ENCODE measurements at regions not wholly inside any gene's neighbourhood (a gene's known extent, or its start where the extent isn't known, plus 50 kb on each side); places are given as distances from the start of the nearest gene placed in this dataset.

DNA sequence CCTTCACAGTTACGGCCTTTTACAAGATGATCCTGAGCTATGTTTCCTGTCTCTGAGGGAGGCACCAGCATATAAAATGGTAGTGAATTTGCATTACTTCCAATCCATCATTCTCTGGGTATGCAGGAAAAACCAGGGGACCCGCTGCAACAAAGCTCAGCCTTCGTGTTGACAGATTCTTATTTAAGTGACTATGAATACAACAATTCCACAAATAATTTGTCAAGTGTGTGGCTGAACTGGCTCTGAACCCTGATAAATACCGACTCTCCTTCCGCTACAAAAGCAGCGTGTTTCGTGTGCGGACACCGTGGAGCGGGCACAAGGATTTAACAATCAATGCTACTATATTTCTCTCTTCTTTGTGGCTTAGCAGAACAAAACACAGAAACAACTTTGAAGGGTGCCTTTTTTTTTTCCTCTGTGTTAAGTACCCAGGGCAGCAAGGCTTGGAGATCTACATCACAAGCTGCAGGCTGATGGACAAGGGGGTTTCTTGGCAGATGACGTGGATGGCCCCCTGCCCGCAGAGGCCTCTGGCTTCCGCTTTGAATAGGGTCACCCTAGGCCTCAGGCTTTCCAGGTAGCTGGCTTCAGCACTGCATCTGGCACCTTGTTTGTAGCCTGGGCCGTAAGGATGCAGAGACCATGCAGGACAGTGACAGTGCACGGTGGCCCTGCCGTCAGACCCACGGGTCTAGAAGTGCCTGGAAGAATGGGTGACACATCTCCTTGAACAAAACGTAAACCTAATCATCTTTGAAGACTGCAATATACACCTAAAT is 280.5 kb upstream of the TSHZ3 start:
- Mint-ChIP-seq H3K27ac (no peak overlapping the region), H3K4me1 (peaks cover 18% of the 10 kb centered on the region), H3K27me3 (ENCODE audit: low read depth, poor library complexity) (peaks cover 22% of the 10 kb centered on the region), H3K36me3 (ENCODE audit: low read depth) (no peaks in the 10 kb centered on the region), H3K9me3 (no peaks in the 10 kb centered on the region), H3K4me3 (no peak overlapping the region)
- no peak for DNase-seq
- TF ChIP-seq, protein P1, sequence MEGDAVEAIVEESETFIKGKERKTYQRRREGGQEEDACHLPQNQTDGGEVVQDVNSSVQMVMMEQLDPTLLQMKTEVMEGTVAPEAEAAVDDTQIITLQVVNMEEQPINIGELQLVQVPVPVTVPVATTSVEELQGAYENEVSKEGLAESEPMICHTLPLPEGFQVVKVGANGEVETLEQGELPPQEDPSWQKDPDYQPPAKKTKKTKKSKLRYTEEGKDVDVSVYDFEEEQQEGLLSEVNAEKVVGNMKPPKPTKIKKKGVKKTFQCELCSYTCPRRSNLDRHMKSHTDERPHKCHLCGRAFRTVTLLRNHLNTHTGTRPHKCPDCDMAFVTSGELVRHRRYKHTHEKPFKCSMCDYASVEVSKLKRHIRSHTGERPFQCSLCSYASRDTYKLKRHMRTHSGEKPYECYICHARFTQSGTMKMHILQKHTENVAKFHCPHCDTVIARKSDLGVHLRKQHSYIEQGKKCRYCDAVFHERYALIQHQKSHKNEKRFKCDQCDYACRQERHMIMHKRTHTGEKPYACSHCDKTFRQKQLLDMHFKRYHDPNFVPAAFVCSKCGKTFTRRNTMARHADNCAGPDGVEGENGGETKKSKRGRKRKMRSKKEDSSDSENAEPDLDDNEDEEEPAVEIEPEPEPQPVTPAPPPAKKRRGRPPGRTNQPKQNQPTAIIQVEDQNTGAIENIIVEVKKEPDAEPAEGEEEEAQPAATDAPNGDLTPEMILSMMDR (IDR thresholded peaks at IDR 0.05) = no peak

DNA sequence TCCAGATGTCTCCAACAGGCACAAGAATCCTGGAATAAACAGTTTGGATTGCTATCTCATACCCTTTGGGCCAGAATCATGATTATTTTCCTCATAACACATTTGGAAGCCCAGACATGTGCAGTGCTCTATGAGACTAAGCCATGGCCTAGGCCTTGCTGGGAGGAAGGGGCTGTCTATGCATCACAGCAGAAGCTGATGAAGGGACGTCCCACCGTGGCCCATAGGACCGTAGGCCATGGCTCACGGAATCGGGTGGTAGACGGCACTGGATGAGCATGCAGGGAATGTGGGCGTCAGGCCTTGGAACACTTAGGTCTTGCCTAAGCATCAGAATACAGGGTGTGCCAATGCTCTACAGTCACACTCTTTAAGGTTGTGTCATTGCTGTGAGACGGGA is 283.8 kb upstream of the TSHZ3 start:
- no peak overlapping the region for H3K4me3 Mint-ChIP-seq
- TF ChIP-seq, protein P1 (IDR thresholded peaks at IDR 0.05) = no peak
- H3K36me3 Mint-ChIP-seq (ENCODE audit: low read depth) = no peaks in the 10 kb centered on the region
- DNase-seq = no peak
- peaks cover 9% of the 10 kb centered on the region for H3K4me1 Mint-ChIP-seq
- peaks cover 14% of the 10 kb centered on the region for H3K27me3 Mint-ChIP-seq (ENCODE audit: low read depth, poor library complexity)
- no peaks in the 10 kb centered on the region for H3K9me3 Mint-ChIP-seq
- no peak overlapping the region for H3K27ac Mint-ChIP-seq

DNA sequence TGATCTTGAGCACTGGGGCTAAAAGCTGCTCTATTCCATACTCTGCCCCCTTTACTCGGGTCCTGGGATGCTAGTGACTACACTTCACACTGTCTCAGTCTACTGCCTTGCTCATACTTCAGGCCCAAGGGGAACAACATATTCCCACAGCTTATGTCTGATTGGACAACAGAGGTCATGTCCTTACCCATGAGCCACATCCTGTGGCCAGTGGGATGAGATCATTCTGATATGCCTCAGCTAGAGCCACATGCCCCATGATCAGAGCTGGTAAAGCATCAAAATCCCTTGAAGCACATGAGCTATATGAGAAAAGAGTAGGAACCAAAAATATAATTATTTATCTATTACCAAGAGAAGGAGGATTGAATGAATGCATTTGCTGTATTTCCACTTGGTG is 290.1 kb upstream of the TSHZ3 start:
- Mint-ChIP-seq H3K9me3 (no peaks in the 10 kb centered on the region), H3K27me3 (ENCODE audit: low read depth, poor library complexity) (peaks cover 4% of the 10 kb centered on the region), H3K4me3 (no peak overlapping the region), H3K4me1 (peaks cover 5% of the 10 kb centered on the region), H3K27ac (no peak overlapping the region), H3K36me3 (ENCODE audit: low read depth) (no peaks in the 10 kb centered on the region)
- no peak for DNase-seq
- TF ChIP-seq, protein P1 (IDR thresholded peaks at IDR 0.05) = no peak

DNA sequence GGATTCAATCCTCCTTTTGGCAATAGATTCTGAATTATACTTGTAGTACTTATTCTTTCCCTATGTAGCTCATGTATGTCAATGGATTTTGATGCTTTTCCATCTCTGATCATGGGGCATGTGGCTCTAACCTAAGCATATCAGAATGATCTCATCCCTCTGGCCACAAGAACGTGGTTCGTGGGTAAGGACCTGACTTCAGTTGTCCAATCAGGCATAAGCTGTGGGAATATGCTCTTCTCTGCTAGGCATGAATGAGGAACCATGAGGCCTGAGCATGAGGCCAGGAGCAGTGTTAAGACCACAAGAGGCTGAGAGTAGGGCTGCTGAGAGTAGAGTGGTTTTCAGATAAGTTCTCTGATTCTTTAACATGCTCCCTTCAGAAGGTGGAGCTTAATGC is 292.4 kb upstream of the TSHZ3 start:
- Mint-ChIP-seq H3K4me1 (peaks cover 5% of the 10 kb centered on the region), H3K9me3 (peaks cover 4% of the 10 kb centered on the region)

GRCh38 chr19:31648347-31648746 is 299.1 kb upstream of the TSHZ3 start:
- peaks cover 8% of the 10 kb centered on the region for H3K9me3 Mint-ChIP-seq
- no peaks in the 10 kb centered on the region for H3K36me3 Mint-ChIP-seq (ENCODE audit: low read depth)
- no peak overlapping the region for H3K4me3 Mint-ChIP-seq
- no peak overlapping the region for H3K27ac Mint-ChIP-seq
- H3K27me3 Mint-ChIP-seq (ENCODE audit: low read depth, poor library complexity) = peaks cover 22% of the 10 kb centered on the region
- TF ChIP-seq, protein P1 (IDR thresholded peaks at IDR 0.05) = no peak
- no peaks in the 10 kb centered on the region for H3K4me1 Mint-ChIP-seq
- no peak for DNase-seq

More for the DNA sequence above, 292.4 kb upstream of the TSHZ3 start:
- no peak for DNase-seq
- TF ChIP-seq, protein P1 (IDR thresholded peaks at IDR 0.05) = no peak
- H3K27ac Mint-ChIP-seq = no peak overlapping the region
- peaks cover 14% of the 10 kb centered on the region for H3K27me3 Mint-ChIP-seq (ENCODE audit: low read depth, poor library complexity)
- no peaks in the 10 kb centered on the region for H3K36me3 Mint-ChIP-seq (ENCODE audit: low read depth)
- no peak overlapping the region for H3K4me3 Mint-ChIP-seq

GRCh38 chr19:31656507-31656906 is 307.3 kb upstream of the TSHZ3 start:
- no peak for DNase-seq
- TF ChIP-seq, protein P1 (IDR thresholded peaks at IDR 0.05) = no peak
- Mint-ChIP-seq H3K9me3 (peaks cover 4% of the 10 kb centered on the region), H3K4me1 (no peaks in the 10 kb centered on the region), H3K27me3 (ENCODE audit: low read depth, poor library complexity) (peaks cover 22% of the 10 kb centered on the region), H3K36me3 (ENCODE audit: low read depth) (no peaks in the 10 kb centered on the region), H3K4me3 (no peak overlapping the region), H3K27ac (no peak overlapping the region)

Measured in nephron progenitor cell (in vitro differentiated cells).